Glutamatergic neuron (in vitro differentiated cells): ENCODE measurements at regions not wholly inside any gene's neighbourhood (a gene's known extent, or its start where the extent isn't known, plus 50 kb on each side); places are given as distances from the start of the nearest gene placed in this dataset.

Experiments used
- DNase-seq: peaks from one replicate; pipeline ENCODE4 v3.0.0; 2022
- H3K27ac Mint-ChIP-seq: one replicate; pipeline ENCODE4 v1.8.0; 2020; ENCODE audit warnings: mild to moderate bottlenecking, mixed read lengths, inconsistent platforms; ENCODE audit not compliant: unreplicated experiment
- H3K27me3 Mint-ChIP-seq: one replicate; pipeline ENCODE4 v1.8.0; 2020; ENCODE audit warnings: mild to moderate bottlenecking, moderate library complexity, mixed read lengths, inconsistent platforms; ENCODE audit not compliant: unreplicated experiment
- H3K36me3 Mint-ChIP-seq: one replicate; pipeline ENCODE4 v1.8.0; 2020; ENCODE audit warnings: mild to moderate bottlenecking, mixed read lengths, inconsistent platforms; ENCODE audit not compliant: unreplicated experiment
- H3K4me1 Mint-ChIP-seq: one replicate; pipeline ENCODE4 v1.8.0; 2020; ENCODE audit warnings: mild to moderate bottlenecking, low read depth, mixed read lengths, inconsistent platforms; ENCODE audit not compliant: unreplicated experiment
- H3K4me3 Mint-ChIP-seq: one replicate; pipeline ENCODE4 v1.8.0; 2020; ENCODE audit warnings: mild to moderate bottlenecking, mixed read lengths, inconsistent platforms; ENCODE audit not compliant: unreplicated experiment
- H3K9me3 Mint-ChIP-seq: one replicate; pipeline ENCODE4 v1.8.0; 2020; ENCODE audit warnings: mild to moderate bottlenecking, moderate library complexity, mixed read lengths, inconsistent platforms; ENCODE audit not compliant: unreplicated experiment
- TF ChIP-seq, protein P1 (sequence below): fragments of 200-600 bp; sonication (generic); IDR thresholded peaks from one replicate; pipeline ENCODE4 v1.5.0; 2021; ENCODE audit not compliant: partially characterized antibody, unreplicated experiment

DNA sequence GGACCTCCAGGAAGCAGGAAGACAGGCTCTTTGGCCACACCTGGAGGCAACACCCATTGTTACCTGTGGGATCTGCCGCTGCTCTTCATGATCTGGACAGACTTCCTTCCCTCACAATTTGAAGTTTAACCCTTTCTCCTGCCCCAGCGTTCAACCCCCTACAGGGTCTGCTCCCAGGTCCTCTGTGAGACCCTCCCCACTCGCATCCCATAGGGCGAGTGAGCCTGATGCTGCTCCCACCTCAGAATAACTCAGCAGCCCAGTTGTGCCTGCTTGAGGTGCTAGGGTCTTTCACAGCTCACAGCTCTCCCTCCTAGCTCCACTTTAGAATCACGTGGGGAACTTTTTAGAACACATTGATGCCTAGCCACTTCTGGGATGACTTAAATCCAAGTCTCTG lies 61.8 kb upstream of the C10orf90 start:
- Mint-ChIP-seq H3K4me3 (no peak overlapping the region), H3K36me3 (no peaks in the 10 kb centered on the region), H3K27me3 (no peaks in the 10 kb centered on the region), H3K9me3 (no peaks in the 10 kb centered on the region), H3K27ac (no peak overlapping the region), H3K4me1 (peaks cover 5% of the 10 kb centered on the region)
- DNase-seq: no peak
- TF ChIP-seq, protein P1, sequence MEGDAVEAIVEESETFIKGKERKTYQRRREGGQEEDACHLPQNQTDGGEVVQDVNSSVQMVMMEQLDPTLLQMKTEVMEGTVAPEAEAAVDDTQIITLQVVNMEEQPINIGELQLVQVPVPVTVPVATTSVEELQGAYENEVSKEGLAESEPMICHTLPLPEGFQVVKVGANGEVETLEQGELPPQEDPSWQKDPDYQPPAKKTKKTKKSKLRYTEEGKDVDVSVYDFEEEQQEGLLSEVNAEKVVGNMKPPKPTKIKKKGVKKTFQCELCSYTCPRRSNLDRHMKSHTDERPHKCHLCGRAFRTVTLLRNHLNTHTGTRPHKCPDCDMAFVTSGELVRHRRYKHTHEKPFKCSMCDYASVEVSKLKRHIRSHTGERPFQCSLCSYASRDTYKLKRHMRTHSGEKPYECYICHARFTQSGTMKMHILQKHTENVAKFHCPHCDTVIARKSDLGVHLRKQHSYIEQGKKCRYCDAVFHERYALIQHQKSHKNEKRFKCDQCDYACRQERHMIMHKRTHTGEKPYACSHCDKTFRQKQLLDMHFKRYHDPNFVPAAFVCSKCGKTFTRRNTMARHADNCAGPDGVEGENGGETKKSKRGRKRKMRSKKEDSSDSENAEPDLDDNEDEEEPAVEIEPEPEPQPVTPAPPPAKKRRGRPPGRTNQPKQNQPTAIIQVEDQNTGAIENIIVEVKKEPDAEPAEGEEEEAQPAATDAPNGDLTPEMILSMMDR: no peak

DNA sequence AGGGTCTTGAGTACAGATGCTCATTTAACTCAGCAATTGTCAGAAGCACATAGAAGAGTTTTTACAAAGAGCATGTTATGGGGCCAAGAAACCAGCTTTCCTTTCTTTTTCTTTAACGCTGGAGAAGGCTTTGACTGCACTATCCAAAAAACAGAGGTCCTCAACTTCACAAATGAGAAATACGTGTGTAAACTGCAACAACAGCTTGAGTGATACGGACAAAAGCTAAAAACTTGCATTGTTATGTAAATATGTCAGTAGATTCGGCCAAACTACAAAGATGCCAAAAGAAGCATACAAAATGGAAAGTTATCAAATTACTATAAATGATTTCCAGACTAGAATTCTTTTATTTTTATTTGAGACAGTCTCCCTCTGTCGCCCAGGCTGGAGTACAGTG lies 62.4 kb upstream of the C10orf90 start:
- no peaks in the 10 kb centered on the region for H3K9me3 Mint-ChIP-seq
- H3K27ac Mint-ChIP-seq: no peak overlapping the region
- no peaks in the 10 kb centered on the region for H3K27me3 Mint-ChIP-seq
- H3K4me1 Mint-ChIP-seq: peaks cover 5% of the 10 kb centered on the region
- H3K4me3 Mint-ChIP-seq: no peak overlapping the region
- no peaks in the 10 kb centered on the region for H3K36me3 Mint-ChIP-seq
- TF ChIP-seq, protein P1: no peak
- no peak for DNase-seq

DNA sequence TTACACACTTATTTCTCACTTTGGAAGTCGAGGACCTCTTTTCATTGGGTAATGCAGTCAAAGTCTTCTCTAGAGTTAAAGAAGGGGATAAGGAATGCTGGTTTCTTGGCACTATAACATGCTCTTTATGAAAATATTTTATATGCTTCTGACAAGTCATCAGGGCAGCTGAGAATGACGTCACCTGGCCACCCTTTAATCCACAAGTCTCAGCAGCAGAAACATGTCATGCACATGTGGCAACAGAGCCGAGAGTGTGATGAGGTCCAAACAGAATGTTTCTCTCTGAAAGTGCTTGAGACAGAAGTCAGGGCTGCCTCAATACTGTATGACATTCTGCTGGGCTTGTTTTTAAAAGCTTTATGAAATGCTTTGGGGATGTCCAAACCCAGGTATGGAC lies 63.5 kb upstream of the C10orf90 start:
- TF ChIP-seq, protein P1: no peak
- Mint-ChIP-seq H3K4me3 (no peak overlapping the region), H3K4me1 (peaks cover 5% of the 10 kb centered on the region), H3K27ac (no peak overlapping the region), H3K36me3 (no peaks in the 10 kb centered on the region), H3K27me3 (no peaks in the 10 kb centered on the region), H3K9me3 (peaks cover 2% of the 10 kb centered on the region)
- no peak for DNase-seq

DNA sequence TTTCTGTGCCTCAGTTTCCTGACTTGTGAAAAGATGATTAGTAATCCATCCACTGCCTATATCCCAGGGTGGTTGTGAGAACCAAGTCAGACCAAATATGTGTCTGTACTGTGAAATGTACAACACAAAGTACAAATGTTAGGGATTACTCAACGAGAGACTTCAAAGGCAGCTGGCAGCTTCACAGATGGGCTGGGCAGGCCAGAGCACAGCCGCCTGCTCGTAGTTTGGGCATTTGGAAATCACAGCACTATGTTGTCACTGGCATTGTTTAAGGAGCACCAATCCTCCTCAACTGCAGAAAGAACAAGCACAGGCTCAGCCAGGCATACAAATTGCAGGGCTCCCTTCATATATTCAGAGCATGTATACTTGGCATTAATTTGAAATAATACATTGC lies 64.5 kb upstream of the C10orf90 start:
- Mint-ChIP-seq H3K36me3 (no peaks in the 10 kb centered on the region), H3K9me3 (peaks cover 4% of the 10 kb centered on the region), H3K4me3 (no peak overlapping the region), H3K27ac (no peak overlapping the region), H3K4me1 (peaks cover 5% of the 10 kb centered on the region), H3K27me3 (no peaks in the 10 kb centered on the region)
- no peak for DNase-seq
- TF ChIP-seq, protein P1: no peak

DNA sequence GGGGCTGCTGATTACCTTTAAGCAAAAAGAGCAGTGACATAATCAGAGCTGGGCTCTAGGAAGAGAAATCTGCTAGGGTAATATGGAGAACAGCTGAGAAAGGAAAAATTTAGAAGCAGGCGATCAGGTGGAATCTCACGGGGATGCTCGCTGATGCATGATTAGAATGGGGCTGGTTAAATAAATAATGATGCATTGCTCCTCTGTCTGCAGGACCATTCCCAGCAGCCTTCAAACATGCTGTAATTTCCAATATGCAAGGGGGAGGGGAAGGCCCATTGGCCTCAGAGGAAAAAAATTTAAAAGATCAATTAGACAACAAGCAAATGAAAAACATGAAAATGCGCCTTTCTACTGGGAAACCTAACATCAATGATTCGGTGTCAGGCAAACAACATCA lies 65.6 kb upstream of the C10orf90 start:
- Mint-ChIP-seq H3K4me3 (no peak overlapping the region), H3K27ac (no peak overlapping the region), H3K27me3 (no peaks in the 10 kb centered on the region), H3K9me3 (peaks cover 4% of the 10 kb centered on the region), H3K36me3 (no peaks in the 10 kb centered on the region), H3K4me1 (peaks cover 5% of the 10 kb centered on the region)
- no peak for DNase-seq
- TF ChIP-seq, protein P1: no peak
